ENCODE measurements at regions not wholly inside any gene's neighbourhood (a gene's known extent, or its start where the extent isn't known, plus 50 kb on each side); places are given as distances from the start of the nearest gene placed in this dataset.
A peak's percentile ranks its signal among the peaks of the same experiment; 100 is the strongest.

GRCh38 chr7:106419455-106420182 lies 134.8 kb upstream of the NAMPT start:
- DNase-seq = no peak
- H3K4me3 Mint-ChIP-seq = no peak overlapping the region
- H3K4me1 Mint-ChIP-seq = peaks cover 21 to 38% of the 10 kb centered on the region in 2 donors
- H3K27ac Mint-ChIP-seq = no peak overlapping the region
- peaks cover 0 to 2% of the 10 kb centered on the region in 2 donors for H3K36me3 Mint-ChIP-seq
- H3K9me3 Mint-ChIP-seq = peaks cover 8 to 18% of the 10 kb centered on the region in 2 donors
- ATAC-seq (replicated peaks) = no peak
- no peaks in the 10 kb centered on the region for H3K27me3 Mint-ChIP-seq

GRCh38 chr7:106418526-106418925 lies 133.7 kb upstream of the NAMPT start:
- peaks cover 8 to 15% of the 10 kb centered on the region in 2 donors for H3K9me3 Mint-ChIP-seq
- H3K27ac Mint-ChIP-seq = no peak overlapping the region
- peaks cover 13 to 29% of the 10 kb centered on the region in 2 donors for H3K4me1 Mint-ChIP-seq
- ATAC-seq (replicated peaks) (no peak), DNase-seq (no peak)
- no peak overlapping the region for H3K4me3 Mint-ChIP-seq
- no peaks in the 10 kb centered on the region for H3K27me3 Mint-ChIP-seq
- H3K36me3 Mint-ChIP-seq = no peaks in the 10 kb centered on the region

- H3K27ac Mint-ChIP-seq = no peak overlapping the region
- no peaks in the 10 kb centered on the region for H3K36me3 Mint-ChIP-seq
- H3K4me3 Mint-ChIP-seq = no peak overlapping the region
- H3K4me1 Mint-ChIP-seq = peaks cover 13 to 29% of the 10 kb centered on the region in 2 donors
- H3K27me3 Mint-ChIP-seq = no peaks in the 10 kb centered on the region
- H3K9me3 Mint-ChIP-seq = peaks cover 8 to 15% of the 10 kb centered on the region in 2 donors
- DNase-seq (no peak), ATAC-seq (replicated peaks) (no peak)
These were observed 133.3 kb upstream of the NAMPT start for GRCh38 chr7:106418094-106418493.

GRCh38 chr7:106417273-106417902 lies 132.6 kb upstream of the NAMPT start:
- Mint-ChIP-seq H3K4me1 (peaks cover 8 to 24% of the 10 kb centered on the region in 2 donors), H3K9me3 (peaks cover 8 to 15% of the 10 kb centered on the region in 2 donors)
- no peak for ATAC-seq (replicated peaks)

GRCh38 chr7:106416430-106416829 lies 131.6 kb upstream of the NAMPT start:
- no peak for ATAC-seq (replicated peaks)
- H3K27ac Mint-ChIP-seq = no peak overlapping the region
- peaks cover 6 to 15% of the 10 kb centered on the region in 2 donors for H3K4me1 Mint-ChIP-seq
- no peak overlapping the region for H3K4me3 Mint-ChIP-seq
- no peaks in the 10 kb centered on the region for H3K36me3 Mint-ChIP-seq
- DNase-seq = no peak
- peaks cover 8 to 15% of the 10 kb centered on the region in 2 donors for H3K9me3 Mint-ChIP-seq
- peaks cover 4 to 9% of the 10 kb centered on the region in 2 donors for H3K27me3 Mint-ChIP-seq

More at GRCh38 chr7:106417273-106417902, 132.6 kb upstream of the NAMPT start:
- Mint-ChIP-seq H3K4me3 (no peak overlapping the region), H3K27ac (no peak overlapping the region), H3K27me3 (no peaks in the 10 kb centered on the region), H3K36me3 (no peaks in the 10 kb centered on the region)
- DNase-seq = no peak

GRCh38 chr7:106415433-106415832 lies 130.7 kb upstream of the NAMPT start:
- no peak for ATAC-seq (replicated peaks)
- Mint-ChIP-seq H3K27me3 (peaks cover 8 to 19% of the 10 kb centered on the region in 2 donors), H3K4me1 (peaks cover 3 to 7% of the 10 kb centered on the region in 2 donors), H3K27ac (no peak overlapping the region), H3K36me3 (no peaks in the 10 kb centered on the region), H3K9me3 (peaks cover 8 to 15% of the 10 kb centered on the region in 2 donors), H3K4me3 (no peak overlapping the region)
- no peak for DNase-seq

- H3K27ac Mint-ChIP-seq = no peak overlapping the region
- H3K9me3 Mint-ChIP-seq = peaks cover 8 to 13% of the 10 kb centered on the region in 2 donors
- no peak for DNase-seq
- peaks cover 10 to 29% of the 10 kb centered on the region in 2 donors for H3K27me3 Mint-ChIP-seq
- H3K36me3 Mint-ChIP-seq = no peaks in the 10 kb centered on the region
- ATAC-seq (replicated peaks) = no peak
- no peaks in the 10 kb centered on the region for H3K4me1 Mint-ChIP-seq
- H3K4me3 Mint-ChIP-seq = no peak overlapping the region
These were observed 128.7 kb upstream of the NAMPT start for GRCh38 chr7:106413446-106413845.

- Mint-ChIP-seq H3K27me3 (peaks cover 18 to 36% of the 10 kb centered on the region in 2 donors), H3K27ac (no peak overlapping the region), H3K36me3 (no peaks in the 10 kb centered on the region), H3K4me3 (no peak overlapping the region), H3K4me1 (peaks cover 0 to 6% of the 10 kb centered on the region in 2 donors), H3K9me3 (peaks cover 9% of the 10 kb centered on the region in 2 donors)
- DNase-seq (no peak), ATAC-seq (replicated peaks) (peak in 1 of 2 donors; percentile 56)
These were observed 120.9 kb upstream of the NAMPT start for GRCh38 chr7:106405697-106406141.

GRCh38 chr7:106402898-106403297 lies 118.1 kb upstream of the NAMPT start:
- DNase-seq = no peak
- ATAC-seq (replicated peaks) = no peak
- Mint-ChIP-seq H3K27me3 (peaks cover 30 to 46% of the 10 kb centered on the region in 2 donors), H3K4me1 (peaks cover 0 to 6% of the 10 kb centered on the region in 2 donors), H3K27ac (no peak overlapping the region), H3K4me3 (no peak overlapping the region), H3K9me3 (peaks cover 9% of the 10 kb centered on the region in 2 donors), H3K36me3 (no peaks in the 10 kb centered on the region)

GRCh38 chr7:106400923-106401322 lies 116.1 kb upstream of the NAMPT start:
- peaks cover 0 to 4% of the 10 kb centered on the region in 2 donors for H3K4me1 Mint-ChIP-seq
- no peaks in the 10 kb centered on the region for H3K36me3 Mint-ChIP-seq
- peaks cover 9% of the 10 kb centered on the region in 2 donors for H3K9me3 Mint-ChIP-seq
- no peak overlapping the region for H3K27ac Mint-ChIP-seq
- no peak for DNase-seq
- ATAC-seq (replicated peaks) = no peak
- H3K4me3 Mint-ChIP-seq = no peak overlapping the region
- H3K27me3 Mint-ChIP-seq = peaks cover 40 to 48% of the 10 kb centered on the region in 2 donors

- Mint-ChIP-seq H3K9me3 (peaks cover 7 to 8% of the 10 kb centered on the region in 2 donors), H3K27ac (no peak overlapping the region)
These were observed 114.0 kb upstream of the NAMPT start for GRCh38 chr7:106398786-106399185.

GRCh38 chr7:106397994-106398393 lies 113.2 kb upstream of the NAMPT start:
- ATAC-seq (replicated peaks) (no peak), DNase-seq (no peak)
- Mint-ChIP-seq H3K27me3 (peaks cover 43 to 48% of the 10 kb centered on the region in 2 donors), H3K36me3 (no peaks in the 10 kb centered on the region), H3K27ac (no peak overlapping the region), H3K4me3 (no peak overlapping the region), H3K9me3 (peaks cover 0 to 2% of the 10 kb centered on the region in 2 donors), H3K4me1 (no peaks in the 10 kb centered on the region)

More at GRCh38 chr7:106398786-106399185, 114.0 kb upstream of the NAMPT start:
- H3K4me1 Mint-ChIP-seq = no peaks in the 10 kb centered on the region
- H3K4me3 Mint-ChIP-seq = no peak overlapping the region
- ATAC-seq (replicated peaks) (no peak), DNase-seq (no peak)
- peaks cover 49 to 55% of the 10 kb centered on the region in 2 donors for H3K27me3 Mint-ChIP-seq
- H3K36me3 Mint-ChIP-seq = no peaks in the 10 kb centered on the region

- no peak overlapping the region for H3K27ac Mint-ChIP-seq
- ATAC-seq (replicated peaks) (no peak), DNase-seq (no peak)
- H3K9me3 Mint-ChIP-seq = peaks cover 0 to 2% of the 10 kb centered on the region in 2 donors
- no peaks in the 10 kb centered on the region for H3K36me3 Mint-ChIP-seq
- no peaks in the 10 kb centered on the region for H3K4me1 Mint-ChIP-seq
- H3K4me3 Mint-ChIP-seq = no peak overlapping the region
- peaks cover 41 to 46% of the 10 kb centered on the region in 2 donors for H3K27me3 Mint-ChIP-seq
These were observed 109.7 kb upstream of the NAMPT start for GRCh38 chr7:106394526-106394925.

- ATAC-seq (replicated peaks) (no peak), DNase-seq (no peak)
- Mint-ChIP-seq H3K36me3 (no peaks in the 10 kb centered on the region), H3K4me1 (no peaks in the 10 kb centered on the region), H3K9me3 (peaks cover 0 to 2% of the 10 kb centered on the region in 2 donors), H3K4me3 (no peak overlapping the region), H3K27me3 (peaks cover 33 to 38% of the 10 kb centered on the region in 2 donors), H3K27ac (no peak overlapping the region)
These were observed 108.9 kb upstream of the NAMPT start for GRCh38 chr7:106393564-106394251.
